Testis (tissue), 2 donors: ENCODE measurements at regions not wholly inside any gene's neighbourhood (a gene's known extent, or its start where the extent isn't known, plus 50 kb on each side); places are given as distances from the start of the nearest gene placed in this dataset.

ENCODE experiments used
- CTCF ChIP-seq, 3 experiments: fragments of 450-650 bp in 2 of 3; fragments of 200-600 bp in 1 of 3; sonication (generic) in 1 of 3; IDR thresholded peaks; one replicate each; pipeline ENCODE4 v1.5.1; 2016 to 2019; ENCODE audit warnings: antibody characterized with exemption in 3 of 3, mild to moderate bottlenecking in 2 of 3, moderate library complexity in 1 of 3
- POLR2A ChIP-seq: fragments of 450-650 bp; IDR thresholded peaks from one replicate; pipeline ENCODE4 v1.6.1; 2017; ENCODE audit warnings: antibody characterized with exemption, mild to moderate bottlenecking, moderate library complexity

- no peak for TF ChIP-seq POLR2A
- no peak for TF ChIP-seq CTCF (IDR thresholded peaks at IDR 0.05)
These were observed 221.8 kb upstream of the DCN start for GRCh38 chr12:91404441-91404840.
